HL-60 (cell line): ENCODE measurements at regions not wholly inside any gene's neighbourhood (a gene's known extent, or its start where the extent isn't known, plus 50 kb on each side); places are given as distances from the start of the nearest gene placed in this dataset.

ENCODE experiments used
- CTCF ChIP-seq: IDR thresholded peaks from one replicate; pipeline ENCODE4 v1.5.1; 2011; ENCODE audit warnings: low read length, control low read depth, inconsistent platforms; ENCODE audit not compliant: insufficient read depth
- POLR2AphosphoS5 ChIP-seq: IDR thresholded peaks from 2 replicates; pipeline ENCODE4 v1.6.1; 2012; ENCODE audit warnings: low read depth
- REST ChIP-seq: IDR thresholded peaks from 2 replicates; pipeline ENCODE4 v1.6.1; 2012; ENCODE audit warnings: low read depth; ENCODE audit not compliant: insufficient replicate concordance
- SPI1 ChIP-seq: IDR thresholded peaks from 2 replicates; pipeline ENCODE4 v1.6.1; 2012; ENCODE audit warnings: low read depth, mild to moderate bottlenecking, borderline replicate concordance

GRCh38 chr6:166720856-166721255, 93.8 kb upstream of the RPS6KA2 start:
- no peak for TF ChIP-seq POLR2AphosphoS5
- TF ChIP-seq CTCF, result no peak
- TF ChIP-seq SPI1, result no peak
- TF ChIP-seq REST, result no peak
